ENCODE measurements at regions not wholly inside any gene's neighbourhood (a gene's known extent, or its start where the extent isn't known, plus 50 kb on each side); places are given as distances from the start of the nearest gene placed in this dataset.

DNA sequence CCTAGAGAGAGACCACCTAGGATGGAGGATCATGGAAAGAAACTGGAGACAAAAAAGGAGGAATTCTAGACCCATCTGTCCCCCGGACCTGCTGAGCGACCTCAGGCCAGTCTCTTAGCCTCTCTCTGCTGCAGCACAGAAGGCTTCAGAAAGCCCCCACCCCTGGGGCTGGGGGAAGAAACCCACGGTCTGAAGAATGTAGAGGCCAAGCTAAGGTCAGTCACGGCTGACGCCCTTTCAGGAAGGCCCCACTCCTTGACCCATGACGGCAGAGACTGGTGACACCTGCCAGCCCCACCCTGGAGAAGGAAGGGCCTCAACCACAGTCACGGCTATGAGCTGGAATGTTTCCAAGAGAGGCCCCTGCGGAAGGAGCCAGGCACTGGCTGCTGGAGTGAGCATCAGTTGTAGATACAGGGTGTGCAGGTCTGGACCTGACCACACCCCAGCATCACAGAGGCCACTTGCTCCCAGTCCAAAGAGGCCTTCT is 120.5 kb upstream of the BOD1 start:
- TF ChIP-seq ZNF473 (tag by site-specific recombination; IDR thresholded peaks at IDR 0.05) (no peak), ZNF335 (tag by site-specific recombination; conservative IDR thresholded peaks at IDR 0.05) (peak; percentile 25; the same call in 1 of the 2 replicates), ZNF10 (tag by site-specific recombination; IDR thresholded peaks at IDR 0.05) (no peak)
- TF ChIP-seq, protein P1, sequence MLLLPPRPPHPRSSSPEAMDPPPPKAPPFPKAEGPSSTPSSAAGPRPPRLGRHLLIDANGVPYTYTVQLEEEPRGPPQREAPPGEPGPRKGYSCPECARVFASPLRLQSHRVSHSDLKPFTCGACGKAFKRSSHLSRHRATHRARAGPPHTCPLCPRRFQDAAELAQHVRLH (tag by site-specific recombination; IDR thresholded peaks at IDR 0.05) = no peak
- TF ChIP-seq, protein P2, sequence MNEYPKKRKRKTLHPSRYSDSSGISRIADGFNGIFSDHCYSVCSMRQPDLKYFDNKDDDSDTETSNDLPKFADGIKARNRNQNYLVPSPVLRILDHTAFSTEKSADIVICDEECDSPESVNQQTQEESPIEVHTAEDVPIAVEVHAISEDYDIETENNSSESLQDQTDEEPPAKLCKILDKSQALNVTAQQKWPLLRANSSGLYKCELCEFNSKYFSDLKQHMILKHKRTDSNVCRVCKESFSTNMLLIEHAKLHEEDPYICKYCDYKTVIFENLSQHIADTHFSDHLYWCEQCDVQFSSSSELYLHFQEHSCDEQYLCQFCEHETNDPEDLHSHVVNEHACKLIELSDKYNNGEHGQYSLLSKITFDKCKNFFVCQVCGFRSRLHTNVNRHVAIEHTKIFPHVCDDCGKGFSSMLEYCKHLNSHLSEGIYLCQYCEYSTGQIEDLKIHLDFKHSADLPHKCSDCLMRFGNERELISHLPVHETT (tag by site-specific recombination; IDR thresholded peaks at IDR 0.05) = no peak
- TF ChIP-seq, protein P3, sequence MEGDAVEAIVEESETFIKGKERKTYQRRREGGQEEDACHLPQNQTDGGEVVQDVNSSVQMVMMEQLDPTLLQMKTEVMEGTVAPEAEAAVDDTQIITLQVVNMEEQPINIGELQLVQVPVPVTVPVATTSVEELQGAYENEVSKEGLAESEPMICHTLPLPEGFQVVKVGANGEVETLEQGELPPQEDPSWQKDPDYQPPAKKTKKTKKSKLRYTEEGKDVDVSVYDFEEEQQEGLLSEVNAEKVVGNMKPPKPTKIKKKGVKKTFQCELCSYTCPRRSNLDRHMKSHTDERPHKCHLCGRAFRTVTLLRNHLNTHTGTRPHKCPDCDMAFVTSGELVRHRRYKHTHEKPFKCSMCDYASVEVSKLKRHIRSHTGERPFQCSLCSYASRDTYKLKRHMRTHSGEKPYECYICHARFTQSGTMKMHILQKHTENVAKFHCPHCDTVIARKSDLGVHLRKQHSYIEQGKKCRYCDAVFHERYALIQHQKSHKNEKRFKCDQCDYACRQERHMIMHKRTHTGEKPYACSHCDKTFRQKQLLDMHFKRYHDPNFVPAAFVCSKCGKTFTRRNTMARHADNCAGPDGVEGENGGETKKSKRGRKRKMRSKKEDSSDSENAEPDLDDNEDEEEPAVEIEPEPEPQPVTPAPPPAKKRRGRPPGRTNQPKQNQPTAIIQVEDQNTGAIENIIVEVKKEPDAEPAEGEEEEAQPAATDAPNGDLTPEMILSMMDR (tag by site-specific recombination; IDR thresholded peaks at IDR 0.05) = no peak
- TF ChIP-seq, protein P4, sequence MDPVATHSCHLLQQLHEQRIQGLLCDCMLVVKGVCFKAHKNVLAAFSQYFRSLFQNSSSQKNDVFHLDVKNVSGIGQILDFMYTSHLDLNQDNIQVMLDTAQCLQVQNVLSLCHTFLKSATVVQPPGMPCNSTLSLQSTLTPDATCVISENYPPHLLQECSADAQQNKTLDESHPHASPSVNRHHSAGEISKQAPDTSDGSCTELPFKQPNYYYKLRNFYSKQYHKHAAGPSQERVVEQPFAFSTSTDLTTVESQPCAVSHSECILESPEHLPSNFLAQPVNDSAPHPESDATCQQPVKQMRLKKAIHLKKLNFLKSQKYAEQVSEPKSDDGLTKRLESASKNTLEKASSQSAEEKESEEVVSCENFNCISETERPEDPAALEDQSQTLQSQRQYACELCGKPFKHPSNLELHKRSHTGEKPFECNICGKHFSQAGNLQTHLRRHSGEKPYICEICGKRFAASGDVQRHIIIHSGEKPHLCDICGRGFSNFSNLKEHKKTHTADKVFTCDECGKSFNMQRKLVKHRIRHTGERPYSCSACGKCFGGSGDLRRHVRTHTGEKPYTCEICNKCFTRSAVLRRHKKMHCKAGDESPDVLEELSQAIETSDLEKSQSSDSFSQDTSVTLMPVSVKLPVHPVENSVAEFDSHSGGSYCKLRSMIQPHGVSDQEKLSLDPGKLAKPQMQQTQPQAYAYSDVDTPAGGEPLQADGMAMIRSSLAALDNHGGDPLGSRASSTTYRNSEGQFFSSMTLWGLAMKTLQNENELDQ (tag by site-specific recombination; IDR thresholded peaks at IDR 0.05; ENCODE audit: low read depth) = no peak

Data from HEK293 (cell line).